EL (cell line): ENCODE measurements at regions not wholly inside any gene's neighbourhood (a gene's known extent, or its start where the extent isn't known, plus 50 kb on each side); places are given as distances from the start of the nearest gene placed in this dataset.
"Not testable (repeated sequence)": the region's sequence is repeated elsewhere in the genome, so short reads cannot be mapped to it uniquely, and the experiment has no call there.

ENCODE experiments used
- DNase-seq: peaks from one replicate; pipeline ENCODE4 v3.0.0-alpha.2; 2016

DNA sequence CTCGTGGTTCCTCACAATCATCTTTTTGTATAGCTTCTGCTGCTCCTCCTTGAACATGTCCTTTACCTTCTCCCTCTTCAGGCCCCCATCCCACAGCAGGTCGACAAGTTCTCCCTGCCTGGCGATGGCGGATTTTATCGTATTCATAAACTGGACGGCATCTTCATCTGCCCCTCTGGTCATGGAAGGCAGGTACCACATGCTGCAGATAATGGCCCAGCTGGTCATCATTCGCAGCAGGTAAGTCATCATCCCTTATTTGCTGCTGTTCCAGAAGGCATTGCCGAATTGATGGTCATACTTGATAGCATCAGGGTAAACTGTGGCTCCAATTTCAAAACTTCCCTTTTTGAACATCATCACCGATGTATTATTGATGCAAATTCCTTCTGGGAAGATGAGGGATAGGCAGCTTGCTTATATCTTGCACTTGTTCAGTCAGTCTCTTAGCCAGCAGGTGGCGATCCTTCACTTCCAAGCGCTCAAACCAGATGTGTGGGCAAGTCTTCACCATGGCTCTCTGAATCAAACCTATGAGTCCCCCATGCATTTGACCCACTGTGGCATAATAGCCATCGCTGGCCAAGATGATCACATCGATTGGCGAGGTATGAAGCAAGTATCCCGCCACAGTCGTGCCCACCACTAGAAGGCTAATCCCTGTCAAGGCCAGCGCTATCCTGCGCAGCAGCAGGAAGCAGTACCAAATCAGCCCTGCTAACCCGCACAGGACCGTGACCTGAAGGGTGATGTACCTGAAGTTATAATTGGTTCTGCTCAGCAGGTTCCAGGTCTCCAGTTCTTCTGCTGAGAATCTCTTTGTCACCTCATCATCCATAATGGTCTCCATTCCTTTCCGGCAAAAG, 381.5 kb upstream of the STXBP6 start:
- no peak for DNase-seq

DNA sequence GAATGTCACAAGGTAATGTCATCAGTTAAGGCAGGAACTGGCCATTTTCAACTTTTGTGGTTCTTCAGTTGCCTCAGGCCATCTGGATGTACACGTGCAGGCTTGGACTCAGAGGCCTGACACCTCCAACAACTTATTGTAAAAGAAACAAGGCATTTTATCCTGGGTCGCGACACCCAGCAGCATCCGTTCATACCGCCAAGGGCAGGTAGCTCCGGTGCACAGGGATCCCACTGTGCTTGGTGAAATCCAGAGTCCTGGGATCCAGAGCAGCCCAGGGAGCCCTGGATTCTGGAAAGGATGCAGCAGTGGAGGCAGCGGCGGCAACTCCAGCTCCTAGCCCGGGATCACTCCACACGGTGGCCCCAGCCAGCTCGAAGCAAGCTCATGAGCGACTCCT, 380.9 kb upstream of the STXBP6 start:
- no peak for DNase-seq

DNA sequence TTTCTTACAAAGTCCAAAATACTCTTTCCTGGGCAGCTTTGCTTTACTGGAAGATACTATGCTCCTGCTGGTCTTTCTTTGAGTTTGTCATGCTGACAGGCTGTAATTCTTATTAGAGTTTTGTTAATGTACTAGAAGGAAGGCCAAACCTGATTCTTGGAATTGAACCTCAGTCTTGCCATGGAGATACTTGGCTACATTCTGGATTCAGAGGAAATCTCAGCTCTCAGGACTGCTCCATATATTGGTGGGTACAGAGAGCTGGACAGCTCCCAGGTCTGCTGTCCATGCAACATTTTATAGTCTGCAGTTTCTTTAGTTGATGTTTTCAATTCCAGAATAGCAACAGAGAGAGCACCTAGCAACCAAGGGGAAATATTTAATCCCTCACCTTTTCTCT, 363.1 kb upstream of the STXBP6 start:
- DNase-seq, result no peak

DNA sequence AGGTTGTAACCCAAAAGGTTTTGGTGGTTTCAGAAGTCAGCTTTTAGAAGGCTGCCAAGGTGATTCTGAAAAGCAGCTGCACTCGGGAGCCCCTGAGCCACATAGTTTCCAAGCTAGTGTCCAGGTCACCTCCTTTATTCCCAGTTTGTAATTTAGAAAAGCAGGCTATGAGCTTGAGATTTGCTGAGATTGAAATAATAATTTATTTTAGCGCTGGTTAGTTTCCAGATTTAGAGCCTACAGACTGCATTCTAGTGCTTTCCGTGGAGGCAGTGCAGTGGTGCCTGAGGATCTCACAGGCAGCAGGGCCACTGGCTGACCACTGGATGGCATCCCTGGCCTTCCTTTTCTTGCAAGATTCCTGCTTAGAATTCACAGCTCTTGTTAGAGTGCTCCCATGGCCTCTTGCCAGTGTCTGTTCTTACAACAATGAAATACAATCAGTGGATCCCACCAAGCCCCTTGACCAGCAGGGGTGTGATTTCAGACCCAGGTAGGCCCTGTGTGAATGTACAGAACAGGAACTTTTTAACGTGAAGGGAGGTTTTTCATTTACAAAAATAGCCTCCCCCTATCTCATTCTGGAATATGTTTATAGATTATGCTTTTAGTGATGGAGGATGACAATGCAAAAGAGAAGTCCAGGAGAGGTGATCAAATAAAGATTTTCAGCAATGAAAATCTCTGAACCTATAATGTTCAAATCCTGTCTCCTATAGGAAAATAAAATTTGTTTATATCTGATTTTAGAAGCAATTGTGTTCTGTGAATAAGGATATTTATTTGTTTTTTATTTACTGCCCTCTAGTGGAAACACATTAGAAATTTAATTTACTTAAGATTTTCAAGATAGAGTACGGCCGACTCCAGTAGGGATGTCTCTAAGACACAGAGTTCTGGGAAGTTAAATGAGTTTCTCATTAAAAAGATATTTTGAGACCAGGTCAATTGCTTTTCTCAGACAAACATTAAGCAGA, 362.1 kb upstream of the STXBP6 start:
- no peak for DNase-seq

DNA sequence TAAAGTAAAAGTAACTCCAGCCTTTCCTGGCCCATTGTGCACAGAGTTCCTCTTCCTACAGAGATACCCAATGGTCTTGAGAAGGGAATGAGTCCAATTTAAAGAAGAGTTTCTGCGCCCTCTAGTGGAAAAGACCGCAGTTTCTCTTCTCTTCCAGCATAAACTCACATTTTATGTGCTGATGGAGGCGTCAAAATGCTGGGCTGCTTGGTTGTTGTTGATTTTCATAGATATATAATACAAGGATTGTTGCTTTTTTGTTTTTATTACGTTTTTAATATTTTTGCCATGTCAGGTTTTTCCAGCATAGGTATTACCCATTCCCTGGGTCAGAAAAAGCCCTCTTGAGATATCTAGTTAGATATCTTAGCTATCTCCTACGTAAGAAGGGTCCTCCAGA, 356.9 kb upstream of the STXBP6 start:
- peak; percentile 8 for DNase-seq

DNA sequence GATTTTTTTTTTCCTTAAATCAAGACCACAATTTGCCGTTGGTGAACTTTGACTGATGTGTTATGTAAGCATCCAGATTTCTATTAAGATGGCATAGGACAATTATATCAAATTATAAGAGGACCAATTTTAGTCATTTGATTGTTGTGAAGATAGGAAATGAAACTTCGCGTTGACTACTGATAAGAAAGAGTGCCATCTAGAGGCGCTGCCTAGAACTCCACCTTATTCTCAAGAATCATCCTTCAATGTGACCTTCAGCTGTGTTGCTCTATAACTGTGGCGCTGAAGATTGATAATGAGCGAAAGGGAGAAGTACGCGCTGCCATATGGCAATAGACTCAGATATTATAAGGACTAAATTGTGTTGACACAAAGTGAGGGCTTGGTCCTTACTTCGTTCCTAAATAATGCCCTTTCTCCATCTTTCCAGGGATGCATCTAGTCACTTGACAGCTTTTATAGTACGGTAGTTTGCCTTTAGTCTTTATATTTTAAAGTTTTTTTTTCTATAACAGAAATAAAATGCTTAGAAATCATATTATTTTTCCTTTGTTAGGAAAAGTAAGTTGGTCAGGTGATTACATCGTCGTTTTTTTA, 350.8 kb upstream of the STXBP6 start:
- peak; percentile 44 for DNase-seq

DNA sequence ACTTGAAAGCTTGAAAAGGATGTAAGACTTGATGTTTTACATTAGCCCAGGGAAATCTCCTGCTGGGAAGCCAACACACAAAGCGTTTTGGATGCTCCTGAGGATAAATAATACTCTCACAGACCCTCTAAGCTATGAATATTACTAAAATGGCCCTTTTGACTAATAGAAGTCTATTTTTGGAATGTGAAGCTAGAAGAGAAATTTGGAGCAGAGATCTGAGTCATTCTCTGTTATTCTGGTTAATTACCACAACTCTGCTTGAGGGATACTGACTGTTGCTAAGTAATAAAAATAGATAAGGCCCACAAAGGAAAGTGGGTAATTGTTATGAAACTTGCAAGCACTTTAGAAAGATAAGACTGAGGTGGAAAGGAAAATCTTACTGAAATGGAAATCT, 346.2 kb upstream of the STXBP6 start:
- no peak for DNase-seq

DNA sequence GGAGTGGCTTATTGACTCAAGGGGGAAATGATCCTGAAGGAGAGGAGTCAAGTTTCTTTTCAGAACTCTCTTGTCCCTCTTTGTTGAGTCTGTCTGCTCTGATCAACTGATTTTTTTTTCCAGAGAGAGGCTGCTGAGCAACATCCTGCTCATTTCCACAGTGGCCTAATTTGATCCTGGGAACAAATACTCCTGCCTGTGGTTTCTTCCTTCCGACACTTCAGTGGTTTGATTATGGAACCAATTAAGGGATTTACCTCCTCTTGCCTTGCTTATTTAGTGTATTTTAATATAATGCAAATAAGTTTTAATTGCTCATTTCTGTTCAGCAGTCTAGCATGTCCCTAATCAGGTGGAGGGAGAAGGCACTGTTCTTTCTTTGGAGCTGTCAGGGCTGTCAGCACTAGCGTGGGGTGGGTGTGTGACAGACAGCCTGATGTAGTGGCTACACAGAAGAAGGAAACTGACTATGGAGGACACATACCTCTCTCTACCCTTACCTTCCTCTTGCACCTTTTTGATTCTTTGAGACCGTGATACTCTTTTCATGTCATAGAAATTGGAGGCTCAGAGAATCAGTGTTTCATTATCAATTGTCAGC, 344.9 kb upstream of the STXBP6 start:
- DNase-seq, result no peak

DNA sequence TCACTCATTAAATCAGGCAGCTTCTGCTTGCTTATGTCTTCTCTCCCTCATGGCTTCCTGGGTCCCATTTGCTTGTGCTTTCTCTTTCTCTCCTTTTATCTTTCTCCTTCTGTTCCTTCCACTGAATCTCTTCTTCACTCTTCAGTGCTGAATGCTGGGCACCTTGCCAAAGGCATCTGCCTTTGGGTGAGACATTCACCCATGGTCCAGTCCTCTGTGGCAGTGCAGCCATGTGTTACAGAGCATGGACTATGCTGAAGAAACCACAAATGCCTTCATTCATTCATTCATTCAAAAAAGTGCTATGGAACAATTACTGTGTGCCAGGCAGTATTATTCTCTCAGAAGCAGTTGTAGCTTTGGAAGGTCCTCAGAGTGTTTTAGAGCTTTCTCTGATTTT, 344.4 kb upstream of the STXBP6 start:
- no peak for DNase-seq

DNA sequence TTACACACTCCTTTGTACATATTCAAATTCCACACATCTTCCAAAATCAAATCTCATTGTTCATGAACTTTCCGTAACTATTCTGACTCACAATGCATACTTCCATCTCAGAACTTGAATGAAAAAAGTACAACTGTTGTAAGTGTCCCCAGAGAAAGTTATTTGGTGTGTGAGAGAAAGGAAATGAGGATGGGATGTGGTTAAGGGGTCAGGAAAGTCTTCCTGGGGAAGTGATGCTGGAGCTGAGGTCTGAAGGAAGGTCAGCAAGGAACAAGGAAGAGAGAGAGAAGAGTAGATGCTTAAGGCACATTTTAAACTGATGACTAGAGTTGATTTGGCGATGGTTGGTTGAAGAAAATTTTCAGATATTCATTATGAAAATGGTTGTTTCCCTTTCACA, 340.0 kb upstream of the STXBP6 start:
- no peak for DNase-seq

DNA sequence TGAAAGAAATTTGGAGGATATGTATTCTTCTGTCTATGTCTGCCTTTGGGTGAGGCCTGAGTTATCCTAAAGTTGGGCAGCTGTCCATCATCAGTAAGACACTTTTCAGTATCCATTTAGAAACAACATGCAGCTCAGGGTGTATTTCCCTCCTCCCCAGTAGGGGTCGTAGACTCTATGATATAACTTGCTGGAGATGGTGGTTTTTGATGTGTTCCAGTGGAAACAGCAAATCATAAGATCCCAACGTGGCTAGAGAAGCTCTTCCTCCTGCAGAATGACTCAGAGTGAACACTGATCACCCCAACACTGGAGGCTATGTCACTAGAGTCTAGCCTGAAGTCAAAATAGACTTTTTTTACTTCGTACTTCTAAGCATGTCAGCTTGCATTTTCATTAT, 331.6 kb upstream of the STXBP6 start:
- DNase-seq, result peak; percentile 0

DNA sequence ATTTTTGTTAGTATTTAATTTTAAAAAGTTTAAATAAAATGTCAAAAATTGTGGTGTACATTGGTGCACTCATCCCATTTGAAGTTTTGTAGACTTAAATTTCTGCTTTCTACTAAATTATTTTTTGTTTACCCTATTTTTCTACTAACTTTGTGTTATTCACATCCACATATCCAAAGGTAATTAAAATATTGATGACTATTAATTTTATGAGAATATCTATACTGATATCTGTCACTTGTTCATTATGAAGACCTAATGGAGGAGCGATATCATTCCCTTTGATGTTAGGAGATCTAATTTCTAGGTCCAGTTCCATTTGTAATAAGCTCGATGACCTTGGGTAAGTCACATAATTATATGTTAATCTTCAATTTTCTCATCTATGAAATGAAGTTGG, 325.7 kb upstream of the STXBP6 start:
- DNase-seq, result no peak

DNA sequence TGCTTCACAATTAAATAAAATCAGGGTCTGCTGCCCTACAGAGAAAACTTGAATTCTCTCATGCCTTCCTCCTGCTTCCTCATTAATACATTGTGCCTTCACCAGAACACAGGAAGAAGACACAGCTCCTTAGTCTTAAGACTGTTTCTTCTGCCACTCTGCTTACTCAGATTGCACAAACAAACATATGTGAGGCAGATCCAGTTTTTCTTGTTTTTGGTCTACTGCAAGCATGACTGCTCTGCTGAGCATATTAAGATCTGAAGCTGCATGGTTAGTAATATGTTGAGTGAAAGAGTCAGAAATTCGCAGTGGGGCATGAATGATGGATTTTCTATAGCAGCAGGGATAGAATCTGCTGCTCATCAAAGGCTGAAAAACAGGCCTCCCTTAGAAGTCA, 321.1 kb upstream of the STXBP6 start:
- DNase-seq, result no peak

DNA sequence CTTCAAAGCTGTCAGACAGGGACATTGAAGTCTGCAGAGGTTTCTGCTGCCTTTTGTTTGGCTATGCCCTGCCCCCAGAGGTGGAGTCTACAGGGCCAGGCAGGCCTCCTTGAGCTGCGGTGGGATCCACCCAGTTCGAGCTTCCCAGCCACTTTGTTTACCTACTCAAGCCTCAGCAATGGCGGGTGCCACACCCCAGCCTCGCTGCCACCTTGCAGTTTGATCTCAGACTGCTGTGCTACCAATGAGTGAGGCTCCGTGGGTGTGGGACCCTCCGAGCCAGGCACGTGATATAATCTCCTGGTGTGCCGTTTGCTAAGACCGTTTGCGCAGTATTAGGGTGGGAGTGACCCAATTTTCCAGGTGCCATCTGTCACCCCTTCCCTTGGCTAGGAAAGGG, 320.1 kb upstream of the STXBP6 start:
- not testable (repeated sequence) for DNase-seq

DNA sequence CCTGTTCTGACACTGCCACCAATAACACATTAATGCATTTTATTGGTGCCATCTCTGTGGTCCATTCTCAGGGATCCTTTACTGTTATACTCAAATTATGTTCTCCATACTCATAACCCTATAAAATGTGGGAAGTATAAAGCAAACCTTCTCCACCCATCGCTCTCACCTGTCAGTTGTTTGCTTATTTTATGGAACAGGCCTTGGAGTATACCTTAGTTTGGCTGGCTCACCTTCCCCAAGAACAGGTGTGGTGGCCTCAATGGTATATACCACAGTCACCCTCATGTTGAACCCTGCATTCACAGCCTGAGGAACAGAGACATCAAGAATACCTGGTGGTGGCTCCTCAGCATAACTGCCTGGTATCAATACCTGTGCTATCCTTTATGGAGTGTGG, 308.4 kb upstream of the STXBP6 start:
- DNase-seq, result no peak

DNA sequence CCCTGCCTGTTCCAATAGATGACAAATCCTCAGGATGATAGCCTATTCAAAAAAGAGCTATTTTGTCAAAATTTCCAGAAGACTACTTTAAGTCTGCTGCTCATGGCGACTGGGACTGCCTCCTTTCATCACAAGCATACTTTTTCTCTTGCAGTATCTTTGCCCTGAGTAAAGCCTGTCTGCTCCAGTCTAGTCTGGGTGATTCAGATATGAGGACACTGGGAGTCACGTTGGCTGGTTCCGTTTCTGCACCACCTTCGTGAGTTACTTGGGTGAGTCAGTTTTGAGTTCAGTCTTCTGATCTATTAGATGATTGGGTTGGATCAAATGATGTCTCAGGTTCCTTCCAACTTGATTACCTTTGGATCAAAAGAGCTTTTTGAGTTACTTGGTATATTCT, 301.3 kb upstream of the STXBP6 start:
- no peak for DNase-seq

DNA sequence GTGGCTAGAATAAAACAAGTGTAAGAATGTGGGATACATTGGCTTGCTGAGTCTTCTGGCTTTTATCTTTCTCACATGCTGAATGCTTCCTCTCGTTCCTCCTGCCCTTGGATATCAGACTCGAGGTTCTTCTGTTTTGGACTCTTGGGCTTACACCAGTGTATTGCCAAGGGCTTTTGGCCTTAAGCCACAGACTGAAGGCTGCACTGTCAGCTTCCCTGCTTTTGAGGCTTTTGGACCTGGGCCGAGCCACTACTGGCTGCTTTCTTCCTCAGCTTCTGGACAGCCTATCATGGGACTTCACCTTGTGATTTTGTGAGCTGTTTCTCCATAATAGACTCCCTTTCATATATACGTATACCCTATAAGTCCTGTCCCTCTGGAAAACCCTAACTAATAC, 300.9 kb upstream of the STXBP6 start:
- DNase-seq, result no peak

DNA sequence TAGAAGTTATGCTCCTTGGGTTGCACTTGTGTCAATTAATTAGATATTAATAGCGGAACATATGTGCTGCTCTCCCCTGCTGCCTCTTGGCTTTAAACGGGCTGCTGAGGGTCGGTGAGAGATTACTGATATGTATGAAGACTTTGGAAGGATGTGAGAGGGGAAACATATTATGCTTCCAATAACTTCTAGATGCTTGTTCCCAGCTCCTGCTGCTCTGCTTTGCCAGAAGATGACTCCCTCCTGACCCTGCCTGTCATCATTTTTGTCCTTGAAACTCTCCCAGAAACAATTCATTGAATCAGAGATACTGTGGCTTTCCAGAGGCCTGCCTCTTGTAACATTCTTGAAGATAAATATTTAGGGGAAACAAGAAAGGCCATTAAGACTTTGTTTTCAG, 300.1 kb upstream of the STXBP6 start:
- no peak for DNase-seq

DNA sequence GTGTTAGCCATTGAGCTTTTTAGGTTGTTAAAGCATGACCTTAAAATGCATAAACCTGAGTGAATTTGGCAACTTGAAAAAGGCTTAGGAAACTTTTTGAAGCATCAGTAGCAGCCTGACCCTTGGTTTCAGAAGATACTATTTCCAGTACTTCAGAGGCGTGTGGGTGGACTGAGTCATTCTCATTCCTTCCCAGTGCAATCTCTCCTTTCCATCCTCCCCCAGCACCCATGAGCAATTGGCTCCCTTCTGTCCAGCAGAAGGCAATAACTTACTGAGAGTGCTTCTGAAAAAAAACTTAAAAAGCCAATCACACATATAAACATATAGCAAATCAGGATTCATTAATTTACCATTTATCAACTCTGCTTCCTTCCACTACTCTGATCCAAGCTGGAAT, 299.3 kb upstream of the STXBP6 start:
- DNase-seq, result no peak

DNA sequence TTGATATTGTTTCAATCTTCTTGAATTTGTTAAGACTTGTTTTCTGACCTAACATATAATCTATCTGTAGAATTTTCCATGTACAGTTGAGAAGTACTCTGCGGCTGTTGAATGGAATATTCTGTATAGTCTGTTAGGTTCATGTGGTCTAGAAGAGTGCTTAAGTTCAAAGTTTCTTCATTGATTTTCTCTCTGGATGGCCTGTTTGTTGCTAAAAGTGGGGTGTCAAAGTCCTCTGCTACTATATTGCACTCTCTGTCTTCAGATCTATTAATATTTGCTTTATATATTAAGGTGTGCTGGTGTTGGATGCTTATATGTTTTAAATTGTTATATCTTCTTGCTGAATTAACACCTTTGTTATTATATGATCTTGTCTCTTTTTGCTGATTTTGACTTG, 290.9 kb upstream of the STXBP6 start:
- DNase-seq, result no peak

DNA sequence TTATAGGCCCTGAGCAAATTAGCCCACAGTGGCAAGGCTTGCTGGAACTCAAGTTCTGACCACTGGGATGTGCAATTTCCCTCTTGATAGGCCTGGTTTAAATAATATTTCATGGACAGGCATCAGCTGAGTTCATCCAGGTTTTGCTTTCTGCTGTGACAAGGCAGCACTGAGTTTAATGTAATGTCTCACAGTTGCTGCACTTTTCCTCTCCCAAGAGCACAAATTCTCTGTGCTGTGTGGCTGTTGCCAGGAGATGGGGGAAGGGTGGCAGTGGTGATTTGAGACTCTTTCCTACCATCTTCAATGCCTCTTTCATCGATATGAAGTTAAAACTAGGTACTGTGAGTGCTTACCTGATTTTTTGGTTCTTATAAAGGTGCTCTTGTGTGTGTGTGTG, 272.8 kb upstream of the STXBP6 start:
- DNase-seq, result no peak

DNA sequence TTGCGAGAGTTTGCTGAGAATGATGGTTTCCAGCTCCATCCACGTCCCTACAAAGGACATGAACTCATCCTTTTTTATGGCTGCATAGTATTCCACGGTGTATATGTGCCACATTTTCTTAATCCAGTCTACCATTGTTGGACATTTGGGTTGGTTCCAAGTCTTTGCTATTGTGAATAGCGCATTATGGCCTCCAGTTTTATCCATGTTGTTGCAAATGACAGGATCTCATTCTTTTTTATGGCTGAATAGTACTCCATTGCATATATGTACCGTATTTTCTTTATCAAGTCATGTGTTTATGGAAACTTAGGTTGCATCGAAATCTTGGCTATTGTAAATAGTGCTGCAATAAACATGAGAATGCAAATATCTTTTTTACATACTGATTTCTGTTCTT, 266.1 kb upstream of the STXBP6 start:
- not testable (repeated sequence) for DNase-seq

DNA sequence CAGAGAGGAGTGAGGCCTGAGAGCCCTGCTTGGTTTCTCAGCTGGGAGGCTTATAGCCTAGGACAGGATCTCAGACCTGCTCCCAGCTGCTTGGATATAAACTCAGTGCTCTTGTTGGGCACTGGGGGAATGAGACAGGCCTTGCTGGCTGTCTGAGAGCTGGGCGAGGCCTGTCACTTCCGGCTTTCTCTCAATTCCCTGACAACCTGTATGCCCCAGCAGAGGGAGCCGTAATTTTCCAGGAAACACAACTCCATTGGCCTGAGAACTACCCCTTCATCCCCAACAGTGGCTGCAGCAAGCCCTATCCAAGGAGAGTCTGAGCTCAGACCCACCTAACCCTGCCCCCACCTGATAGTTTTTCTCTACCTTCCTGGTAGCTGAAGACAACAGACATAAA, 258.3 kb upstream of the STXBP6 start:
- DNase-seq, result peak; percentile 0
